Heart right ventricle (tissue), 16 donors: ENCODE measurements at regions not wholly inside any gene's neighbourhood (a gene's known extent, or its start where the extent isn't known, plus 50 kb on each side); places are given as distances from the start of the nearest gene placed in this dataset.

Source experiments
- ATAC-seq, 8 donors: fragments of 200-7000 bp; cut with Tn5 transposase; one replicate each; pipeline ENCODE4 v1.9.1; 2020; ENCODE audit warnings: mild to moderate bottlenecking in 8 of 8, moderate library complexity in 8 of 8, moderate number of reproducible peaks in 1 of 8
- DNase-seq, 2 donors: peaks; one replicate each; pipeline ENCODE4 v3.0.0-alpha.2; 2020
- H3K27ac ChIP-seq, 10 donors: fragments of 200-600 bp; sonication (generic) in 2 of 10; one replicate each; pipeline versions ENCODE4 v1.5.0 to v1.8.0; 2020 to 2022; ENCODE audit warnings: mild to moderate bottlenecking in 3 of 10
- H3K27me3 ChIP-seq, 7 donors: fragments of 200-600 bp; one replicate each; pipeline ENCODE4 v1.8.0; 2021 to 2022; ENCODE audit warnings: mild to moderate bottlenecking in 2 of 7
- H3K36me3 ChIP-seq, 9 donors: fragments of 200-600 bp; sonication (generic) in 1 of 9; one replicate each; pipeline versions ENCODE4 v1.5.0 to v1.8.0; 2020 to 2022; ENCODE audit warnings: mild to moderate bottlenecking in 2 of 9
- H3K4me1 ChIP-seq, 9 donors: fragments of 200-600 bp; sonication (generic) in 1 of 9; one replicate each; pipeline versions ENCODE4 v1.5.0 to v1.8.0; 2020 to 2022; ENCODE audit warnings: mild to moderate bottlenecking in 4 of 9
- H3K4me3 ChIP-seq, 10 donors: fragments of 200-600 bp; sonication (generic) in 2 of 10; one replicate each; pipeline versions ENCODE4 v1.5.0 to v1.8.0; 2020 to 2022; ENCODE audit warnings: mild to moderate bottlenecking in 7 of 10, moderate library complexity in 2 of 10
- H3K9me3 ChIP-seq, 11 donors: fragments of 200-600 bp in 10 of 11; sonication (generic) in 2 of 11; one replicate each; pipeline versions ENCODE4 v1.5.0 to v1.8.0; 2013 to 2022; ENCODE audit warnings: mild to moderate bottlenecking in 2 of 11, control low read depth in 1 of 11, moderate library complexity in 1 of 11
- CTCF ChIP-seq, 9 donors: fragments of 200-600 bp; sonication (generic) in 2 of 9; IDR thresholded peaks; one replicate each; pipeline versions ENCODE4 v1.5.0 to v1.8.0; 2021 to 2022; ENCODE audit warnings: antibody characterized with exemption in 9 of 9, mild to moderate bottlenecking in 5 of 9, moderate library complexity in 1 of 9
- WGBS, 2 donors: extraction: QIAGEN DNeasy Blood & Tissue Kit; methylation state at CpG; one replicate each; pipeline ENCODE4 v1.1.7; 2013; ENCODE audit warnings: inconsistent platforms in 1 of 2; 5-methylcytosine and 5-hydroxymethylcytosine counted together
- intact Hi-C, 10 donors: fragments of 100-400 bp; cut with DNase I; formaldehyde crosslinking; loops; one replicate each; pipeline versions ENCODE4 v1.11.1 to v1.14.2; 2022
- donor health status: Arrhythmogenic right ventricular cardiomyopathy.
- donor health status: ischemic (EF 13 %, LVEDD 7.1; RV severe dilation, severe dysfunction).
- donor health status: healthy with polysubstance abuse.
- donor health status: DM: no; HTN: yes; CAD: no.
- donor health status: DM: no; HTN: no; CAD: no.
- donor health status: ischemic (EF 25% LVEDD 6.9; RV normal size, moderate dysfunction).
- donor health status: ischemic (EF 25% LVEDD 5.7; RV mildly dilated, moderate dysfunction).
- donor health status: healthy.
- donor health status: DM: yes; HTN: yes; CAD: no.
- donor health status: Ischemic cardiomyopathy.
- donor health status: ischemic (EF 35%, LVEDD 5.7; RV mildly dilated, moderate dysfunction).
- donor health status: nonischemic (EF 11% LVEDD 7.7; RV severe dilation, severe dysfunction).
- donor health status: DM: yes; HTN: yes; CAD: no.
- donor health status: PGD.
- donor health status: ischemic (EF 29% LVEDD 5.4; RV normal size, mild dysfunction).
- donor health status: nonischemic (EF 23%, LVEDD 6.1; RV moderate dilation, normal function).

GRCh38 chr16:47787696-47788095, 326.6 kb downstream of the PHKB start:
- no peaks in the 10 kb centered on the region for H3K4me1 ChIP-seq
- peaks cover 0 to 34% (median 7%) of the 10 kb centered on the region in 11 donors for H3K9me3 ChIP-seq
- ATAC-seq (no peak), DNase-seq (no peak)
- no peak overlapping the region for H3K27ac ChIP-seq
- intact Hi-C loops, result no loop called here
- no peaks in the 10 kb centered on the region for H3K36me3 ChIP-seq
- H3K4me3 ChIP-seq, result no peak overlapping the region
- WGBS, 2 donors, result 13% methylated on average over 3 of the region's 3 CpGs
- no peak for TF ChIP-seq CTCF (IDR thresholded peaks at IDR 0.05)
- no peaks in the 10 kb centered on the region for H3K27me3 ChIP-seq

- Histone ChIP-seq H3K36me3 (no peaks in the 10 kb centered on the region), H3K4me3 (no peak overlapping the region), H3K4me1 (peaks cover 0 to 15% (median 0%) of the 10 kb centered on the region in 9 donors), H3K9me3 (no peaks in the 10 kb centered on the region), H3K27me3 (no peaks in the 10 kb centered on the region), H3K27ac (no peak overlapping the region)
- DNase-seq, result no peak
- TF ChIP-seq CTCF (IDR thresholded peaks at IDR 0.05), result no peak
- no peak for ATAC-seq
- 66 to 69% methylated on average over 5 of the region's 5 CpGs for WGBS, 2 donors
- intact Hi-C loops, result no loop called here
These were observed 320.5 kb downstream of the PHKB start for GRCh38 chr16:47781673-47782072.

- DNase-seq (no peak), ATAC-seq (no peak)
- Histone ChIP-seq H3K9me3 (no peaks in the 10 kb centered on the region), H3K4me1 (peaks cover 0 to 15% (median 0%) of the 10 kb centered on the region in 9 donors), H3K27ac (peak overlapping the region in 1 of 10 donors; percentile 30), H3K36me3 (no peaks in the 10 kb centered on the region), H3K4me3 (peak overlapping the region in 1 of 10 donors; percentile 43), H3K27me3 (no peaks in the 10 kb centered on the region)
- 84% methylated on average over 8 of the region's 8 CpGs for WGBS, 2 donors
- no peak for TF ChIP-seq CTCF (IDR thresholded peaks at IDR 0.05)
- intact Hi-C loops, result no loop called here
These were observed 319.2 kb downstream of the PHKB start for GRCh38 chr16:47780213-47780875.

- 22 to 39% methylated on average over 7 of the region's 7 CpGs for WGBS, 2 donors
- intact Hi-C loops, result no loop called here
- peak in 6 of 8 donors; percentile 39 to 63 (median 62) for ATAC-seq
- Histone ChIP-seq H3K4me3 (peak overlapping the region in 9 of 10 donors; percentile 1 to 51 (median 36)), H3K9me3 (no peaks in the 10 kb centered on the region), H3K36me3 (no peaks in the 10 kb centered on the region), H3K27ac (peak overlapping the region in 6 of 10 donors; percentile 18 to 46 (median 30)), H3K4me1 (peaks cover 0 to 15% (median 0%) of the 10 kb centered on the region in 9 donors), H3K27me3 (no peaks in the 10 kb centered on the region)
- DNase-seq, result peak in 1 of 2 donors; percentile 11
- no peak for TF ChIP-seq CTCF (IDR thresholded peaks at IDR 0.05)
These were observed 318.3 kb downstream of the PHKB start for GRCh38 chr16:47779201-47780016.
